Lower leg skin (tissue), 4 donors: ENCODE measurements at regions not wholly inside any gene's neighbourhood (a gene's known extent, or its start where the extent isn't known, plus 50 kb on each side); places are given as distances from the start of the nearest gene placed in this dataset.

Source experiments
- DNase-seq, 2 donors: peaks; one replicate each; pipeline ENCODE4 v3.0.0-alpha.2; 2019; ENCODE audit warnings: low spot score in 2 of 2
- H3K4me3 ChIP-seq: fragments of 200-600 bp; sonication (generic); 2 replicates; pipeline ENCODE4 v1.5.1; 2017; ENCODE audit warnings: mild to moderate bottlenecking, low read depth; ENCODE audit not compliant: poor library complexity, severe bottlenecking
- POLR2A ChIP-seq, 2 donors: fragments of 450-650 bp; IDR thresholded peaks; one replicate each; pipeline ENCODE4 v1.6.1; 2016 to 2017; ENCODE audit warnings: antibody characterized with exemption in 2 of 2, mild to moderate bottlenecking in 1 of 2, moderate library complexity in 1 of 2
- WGBS, 2 donors: methylation state at CpG; one replicate each; pipeline ENCODE4 v1.1.5; 2018; 5-methylcytosine and 5-hydroxymethylcytosine counted together
- intact Hi-C: fragments of 100-400 bp; cut with DNase I; formaldehyde crosslinking; loops from one replicate; pipeline ENCODE4 v1.15.0; 2023; ENCODE audit warnings: low total_unique reads
- TF ChIP-seq, protein P1 (sequence below), 3 donors: fragments of 450-650 bp; IDR thresholded peaks; one replicate each; pipeline ENCODE4 v1.5.1; 2016; ENCODE audit warnings: antibody characterized with exemption in 3 of 3, mild to moderate bottlenecking in 3 of 3, moderate library complexity in 2 of 3

DNA sequence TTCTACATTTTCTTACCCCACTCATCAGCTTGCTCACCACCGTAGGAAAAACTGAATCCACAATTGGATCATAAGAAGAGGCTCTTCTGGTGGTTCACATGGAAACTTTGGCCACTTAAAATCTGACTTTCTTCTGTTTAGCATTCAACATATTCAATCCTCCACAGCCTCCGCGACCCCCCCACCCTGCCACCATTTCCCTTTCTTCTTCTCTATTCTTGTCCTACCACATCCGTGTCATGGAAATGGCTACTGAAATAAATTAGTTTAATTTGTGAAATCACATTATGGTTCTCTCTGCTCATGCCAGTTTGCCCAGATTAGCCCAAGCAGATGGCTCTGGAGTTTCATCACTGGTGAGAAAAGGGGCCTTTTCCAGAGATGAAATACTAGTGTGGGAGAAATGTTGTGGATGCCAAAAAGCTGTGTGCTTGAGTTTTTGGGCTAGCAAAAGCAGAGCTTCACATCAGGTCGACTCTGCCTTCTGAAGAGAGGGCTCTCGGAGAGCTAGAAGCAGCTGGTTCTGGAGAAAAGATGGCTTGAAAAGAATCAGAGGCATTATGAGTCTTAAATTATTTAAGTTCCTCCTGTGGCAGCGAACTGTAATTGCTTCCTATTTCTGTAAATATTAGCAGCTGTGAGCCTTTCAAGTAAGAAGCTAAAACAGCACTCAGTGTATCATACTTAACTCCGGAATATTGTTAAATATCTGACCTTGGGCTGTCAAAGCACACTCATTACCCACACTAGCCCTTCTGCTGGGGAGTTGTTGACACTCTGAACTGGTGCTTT lies 107.1 kb downstream of the MAT2B start:
- 63 to 64% methylated on average over 8 of the region's 8 CpGs for WGBS, 2 donors
- no peak for DNase-seq

DNA sequence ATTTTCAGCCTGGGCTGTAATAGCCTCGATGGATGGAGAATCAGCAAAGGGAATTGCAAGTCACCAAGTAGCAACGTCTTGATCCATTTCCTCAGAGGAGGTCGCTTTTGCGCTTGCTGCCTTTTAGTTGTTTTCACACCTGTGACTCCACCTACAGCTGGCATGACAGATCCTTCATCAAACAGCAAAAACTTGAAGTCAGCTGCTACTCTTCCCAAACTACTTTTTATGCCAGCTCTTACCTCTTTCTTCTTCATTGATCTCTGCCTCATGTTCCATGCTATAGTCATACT lies 107.7 kb downstream of the MAT2B start:
- WGBS, 2 donors: 41 to 45% methylated on average over 4 of the region's 4 CpGs
- TF ChIP-seq POLR2A (IDR thresholded peaks at IDR 0.05): no peak
- TF ChIP-seq, protein P1, sequence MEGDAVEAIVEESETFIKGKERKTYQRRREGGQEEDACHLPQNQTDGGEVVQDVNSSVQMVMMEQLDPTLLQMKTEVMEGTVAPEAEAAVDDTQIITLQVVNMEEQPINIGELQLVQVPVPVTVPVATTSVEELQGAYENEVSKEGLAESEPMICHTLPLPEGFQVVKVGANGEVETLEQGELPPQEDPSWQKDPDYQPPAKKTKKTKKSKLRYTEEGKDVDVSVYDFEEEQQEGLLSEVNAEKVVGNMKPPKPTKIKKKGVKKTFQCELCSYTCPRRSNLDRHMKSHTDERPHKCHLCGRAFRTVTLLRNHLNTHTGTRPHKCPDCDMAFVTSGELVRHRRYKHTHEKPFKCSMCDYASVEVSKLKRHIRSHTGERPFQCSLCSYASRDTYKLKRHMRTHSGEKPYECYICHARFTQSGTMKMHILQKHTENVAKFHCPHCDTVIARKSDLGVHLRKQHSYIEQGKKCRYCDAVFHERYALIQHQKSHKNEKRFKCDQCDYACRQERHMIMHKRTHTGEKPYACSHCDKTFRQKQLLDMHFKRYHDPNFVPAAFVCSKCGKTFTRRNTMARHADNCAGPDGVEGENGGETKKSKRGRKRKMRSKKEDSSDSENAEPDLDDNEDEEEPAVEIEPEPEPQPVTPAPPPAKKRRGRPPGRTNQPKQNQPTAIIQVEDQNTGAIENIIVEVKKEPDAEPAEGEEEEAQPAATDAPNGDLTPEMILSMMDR (IDR thresholded peaks at IDR 0.05): no peak
- intact Hi-C loops: no loop called here
- DNase-seq: no peak
- H3K4me3 ChIP-seq: no peak overlapping the region

More for the DNA sequence above, 107.1 kb downstream of the MAT2B start:
- H3K4me3 ChIP-seq: no peak overlapping the region
- intact Hi-C loops: no loop called here
- no peak for TF ChIP-seq POLR2A (IDR thresholded peaks at IDR 0.05)
- TF ChIP-seq, protein P1 (IDR thresholded peaks at IDR 0.05): no peak

DNA sequence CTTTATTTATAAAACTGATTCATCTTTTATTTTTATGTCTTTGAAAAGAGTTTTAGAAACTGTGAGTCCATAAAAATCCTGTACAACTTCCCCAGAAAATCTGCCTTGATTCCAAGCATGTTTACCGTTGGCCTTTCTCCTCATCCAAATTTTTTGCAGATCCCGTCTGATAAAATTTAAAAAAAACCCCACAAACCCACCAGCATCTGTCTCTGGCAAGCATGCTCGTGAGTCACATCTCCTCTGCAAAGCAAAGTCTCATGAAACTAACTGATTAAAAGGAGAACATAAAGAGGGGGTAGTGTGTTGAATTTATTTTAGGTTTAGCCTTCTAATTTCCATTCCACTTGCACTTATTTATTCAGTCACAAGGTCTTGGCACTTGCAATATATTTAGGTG lies 109.4 kb downstream of the MAT2B start:
- no peak for TF ChIP-seq POLR2A (IDR thresholded peaks at IDR 0.05)
- intact Hi-C loops: no loop called here
- 24 to 36% methylated on average over 3 of the region's 3 CpGs for WGBS, 2 donors
- H3K4me3 ChIP-seq: no peak overlapping the region
- DNase-seq: no peak

DNA sequence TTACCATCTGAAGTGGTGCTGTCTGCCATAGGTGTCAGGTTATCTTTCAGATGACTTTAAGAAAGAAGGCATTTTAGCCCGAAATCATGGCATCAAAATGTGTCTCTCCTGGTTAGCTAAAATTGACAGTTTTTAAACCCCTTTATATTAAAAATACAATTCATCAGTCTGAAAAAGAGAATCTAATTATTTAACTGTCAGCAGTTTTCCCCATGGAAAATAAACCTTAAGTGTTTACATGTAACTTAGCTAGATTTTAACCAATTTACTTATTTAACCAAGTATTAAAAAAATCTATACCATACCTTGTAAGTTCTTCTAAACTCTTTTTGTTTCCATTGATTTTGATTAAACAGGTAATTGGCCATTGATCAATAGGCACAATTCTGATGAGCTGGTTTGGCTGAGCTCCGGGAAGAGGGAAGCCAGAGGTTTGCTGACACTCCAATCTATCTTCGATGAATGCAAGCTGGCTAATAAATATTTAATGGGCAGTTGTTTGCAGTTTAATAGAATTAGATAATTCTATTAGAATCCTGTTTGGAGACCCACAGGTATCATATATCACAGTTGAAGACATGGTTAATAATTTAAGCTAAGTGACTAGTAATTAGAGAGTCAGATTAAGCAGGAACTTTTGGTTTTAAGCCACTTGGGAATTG lies 114.0 kb downstream of the MAT2B start:
- DNase-seq: no peak
- no peak overlapping the region for H3K4me3 ChIP-seq
- WGBS, 2 donors: 81 to 85% methylated on average over 3 of the region's 3 CpGs
- intact Hi-C loops: no loop called here
- TF ChIP-seq, protein P1 (IDR thresholded peaks at IDR 0.05): no peak
- no peak for TF ChIP-seq POLR2A (IDR thresholded peaks at IDR 0.05)

- H3K4me3 ChIP-seq: no peak overlapping the region
- no peak for TF ChIP-seq POLR2A (IDR thresholded peaks at IDR 0.05)
- TF ChIP-seq, protein P1 (IDR thresholded peaks at IDR 0.05): no peak
- 56 to 63% methylated on average over 5 of the region's 5 CpGs for WGBS, 2 donors
- intact Hi-C loops: no loop called here
- DNase-seq: no peak
Measured at GRCh38 chr5:163619951-163620350, 114.5 kb downstream of the MAT2B start.

DNA sequence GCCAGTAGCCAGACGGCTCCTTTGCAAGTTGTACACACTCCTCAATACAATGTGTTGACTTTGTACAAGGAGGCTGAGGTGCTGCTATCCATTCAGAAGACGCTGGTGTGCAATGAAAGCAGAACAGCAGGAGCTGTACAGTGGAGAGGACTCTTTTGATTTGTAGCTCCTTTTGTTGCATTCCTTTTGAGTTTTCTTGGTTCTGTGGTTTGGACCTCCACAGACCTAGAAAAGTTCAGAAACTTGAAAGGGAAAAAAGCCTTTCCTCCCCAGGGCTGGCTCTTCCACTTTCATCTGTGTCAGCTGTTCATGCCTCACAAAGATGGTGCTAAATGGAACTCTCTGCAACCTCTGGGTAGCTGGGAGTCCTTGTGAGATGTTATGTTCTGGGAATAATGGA lies 117.4 kb downstream of the MAT2B start:
- H3K4me3 ChIP-seq: no peak overlapping the region
- no peak for DNase-seq
- intact Hi-C loops: no loop called here
- WGBS, 2 donors: 73 to 80% methylated on average over 2 of the region's 2 CpGs
- TF ChIP-seq, protein P1 (IDR thresholded peaks at IDR 0.05): no peak
- TF ChIP-seq POLR2A (IDR thresholded peaks at IDR 0.05): no peak
